H9 (cell line): ENCODE measurements at regions not wholly inside any gene's neighbourhood (a gene's known extent, or its start where the extent isn't known, plus 50 kb on each side); places are given as distances from the start of the nearest gene placed in this dataset.

Source experiments
- DNase-seq: peaks from one replicate; pipeline ENCODE4 v3.0.0-alpha.2; 2017
- H2AFZ ChIP-seq: one replicate; pipeline ENCODE4 v1.6.1; 2013; ENCODE audit warnings: mild to moderate bottlenecking, low read length, control low read depth, moderate library complexity
- H2AK5ac ChIP-seq: 2 replicates; pipeline ENCODE4 v1.6.1; 2013; ENCODE audit warnings: low read length, control low read depth, mixed read lengths; ENCODE audit not compliant: insufficient read length
- H2BK120ac ChIP-seq: one replicate; pipeline ENCODE4 v1.6.1; 2013; ENCODE audit warnings: low read depth, mild to moderate bottlenecking, low read length, control low read depth, inconsistent platforms; ENCODE audit not compliant: poor library complexity, severe bottlenecking
- H2BK12ac ChIP-seq: 2 replicates; pipeline ENCODE4 v1.6.1; 2013; ENCODE audit warnings: low read length, control low read depth, mixed read lengths, low read depth; ENCODE audit not compliant: insufficient read length
- H2BK15ac ChIP-seq: 2 replicates; pipeline ENCODE4 v1.6.1; 2013; ENCODE audit warnings: low read depth, low read length, control low read depth
- H2BK20ac ChIP-seq: one replicate; pipeline ENCODE4 v1.6.1; 2013; ENCODE audit warnings: low read depth, mild to moderate bottlenecking, low read length, control low read depth, inconsistent platforms; ENCODE audit not compliant: poor library complexity, severe bottlenecking
- H2BK5ac ChIP-seq: 2 replicates; pipeline ENCODE4 v1.6.1; 2013; ENCODE audit warnings: low read length, control low read depth, mixed read lengths; ENCODE audit not compliant: insufficient read length
- H3K14ac ChIP-seq: 2 replicates; pipeline ENCODE4 v1.6.1; 2013; ENCODE audit warnings: low read length, control low read depth; ENCODE audit not compliant: insufficient read depth
- H3K18ac ChIP-seq: 2 replicates; pipeline ENCODE4 v1.6.1; 2013; ENCODE audit warnings: low read depth, mild to moderate bottlenecking, mixed read lengths, low read length, control low read depth; ENCODE audit not compliant: insufficient read length
- H3K23ac ChIP-seq: 2 replicates; pipeline ENCODE4 v1.6.1; 2013; ENCODE audit warnings: low read length, control low read depth, mixed read lengths, low read depth; ENCODE audit not compliant: insufficient read length
- H3K23me2 ChIP-seq: 2 replicates; pipeline ENCODE4 v1.6.1; 2013; ENCODE audit warnings: low read depth, mild to moderate bottlenecking, mixed read lengths, low read length, control low read depth; ENCODE audit not compliant: insufficient read length, poor library complexity, severe bottlenecking
- H3K27ac ChIP-seq: 2 replicates; pipeline ENCODE4 v1.5.1; 2013; ENCODE audit warnings: low read length, control low read depth, mixed read lengths, low read depth; ENCODE audit not compliant: insufficient read length
- H3K27me3 ChIP-seq: 2 replicates; pipeline ENCODE4 v1.6.1; 2013; ENCODE audit warnings: low read length, control low read depth, inconsistent platforms; ENCODE audit not compliant: insufficient read depth
- H3K4ac ChIP-seq: 2 replicates; pipeline ENCODE4 v1.6.1; 2013; ENCODE audit warnings: low read depth, mild to moderate bottlenecking, control low read depth, inconsistent platforms, low read length, moderate library complexity
- H3K4me1 ChIP-seq: 2 replicates; pipeline ENCODE4 v1.6.1; 2013; ENCODE audit warnings: low read length, control low read depth, inconsistent platforms; ENCODE audit not compliant: insufficient read depth
- H3K4me2 ChIP-seq: 2 replicates; pipeline ENCODE4 v1.6.1; 2013; ENCODE audit warnings: low read length, control low read depth, mixed read lengths; ENCODE audit not compliant: insufficient read length, insufficient read depth
- H3K56ac ChIP-seq: 2 replicates; pipeline ENCODE4 v1.6.1; 2013; ENCODE audit warnings: low read depth, mild to moderate bottlenecking, mixed read lengths, low read length, control low read depth; ENCODE audit not compliant: insufficient read length
- H3K79me1 ChIP-seq: 2 replicates; pipeline ENCODE4 v1.6.1; 2013; ENCODE audit warnings: low read depth, mild to moderate bottlenecking, moderate library complexity, low read length, control low read depth, inconsistent platforms; ENCODE audit not compliant: insufficient read depth, poor library complexity, severe bottlenecking
- H3K79me2 ChIP-seq: 2 replicates; pipeline ENCODE4 v1.6.1; 2013; ENCODE audit warnings: low read length, control low read depth, inconsistent platforms; ENCODE audit not compliant: insufficient read depth
- H3K9ac ChIP-seq: 2 replicates; pipeline ENCODE4 v1.6.1; 2013; ENCODE audit warnings: low read length, control low read depth, mixed read lengths; ENCODE audit not compliant: insufficient read length; ENCODE audit errors: extremely low read depth
- H3K9me3 ChIP-seq: one replicate; pipeline ENCODE4 v1.6.1; 2013; ENCODE audit warnings: low read depth, low read length, inconsistent platforms; ENCODE audit not compliant: control insufficient read depth
- H3T11ph ChIP-seq: one replicate; pipeline ENCODE4 v1.6.1; 2013; ENCODE audit warnings: mild to moderate bottlenecking, low read length, control low read depth, inconsistent platforms
- H4K20me1 ChIP-seq: one replicate; pipeline ENCODE4 v1.6.1; 2013; ENCODE audit not compliant: control insufficient read depth, insufficient read length, insufficient read depth
- H4K5ac ChIP-seq: 2 replicates; pipeline ENCODE4 v1.6.1; 2013; ENCODE audit warnings: low read depth, mild to moderate bottlenecking, mixed read lengths, low read length, control low read depth; ENCODE audit not compliant: insufficient read length
- H4K8ac ChIP-seq: replicated peaks from 2 replicates; pipeline ENCODE4 v1.6.1; 2013; ENCODE audit warnings: low read length, control low read depth, mixed read lengths, low read depth; ENCODE audit not compliant: insufficient read length
- H4K91ac ChIP-seq: 2 replicates; pipeline ENCODE4 v1.6.1; 2013; ENCODE audit warnings: low read depth, mild to moderate bottlenecking, moderate library complexity, mixed read lengths, low read length, control low read depth; ENCODE audit not compliant: insufficient read length
- H3K27ac Mint-ChIP-seq, 3 experiments: 2 replicates in 2 of 3; 3 replicates in 1 of 3; pipeline ENCODE4 v1.8.0; 2020 to 2021; ENCODE audit warnings: mixed read lengths in 3 of 3, mild to moderate bottlenecking in 1 of 3, moderate library complexity in 1 of 3
- H3K27me3 Mint-ChIP-seq: 2 replicates; pipeline ENCODE4 v1.8.0; 2021; ENCODE audit warnings: low read depth, mild to moderate bottlenecking, moderate library complexity, mixed read lengths
- H3K36me3 Mint-ChIP-seq, 3 experiments: 2 replicates in 2 of 3; 3 replicates in 1 of 3; pipeline ENCODE4 v1.8.0; 2020 to 2021; ENCODE audit warnings: low read depth in 3 of 3, mixed read lengths in 3 of 3; ENCODE audit not compliant: insufficient read depth in 1 of 3
- H3K4me1 Mint-ChIP-seq, 2 experiments: 2 replicates each; pipeline ENCODE4 v1.8.0; 2020; ENCODE audit warnings: mixed read lengths in 2 of 2
- H3K4me3 Mint-ChIP-seq, 2 experiments: 2 replicates in 1 of 2; 3 replicates in 1 of 2; pipeline ENCODE4 v1.8.0; 2020 to 2021; ENCODE audit warnings: mild to moderate bottlenecking in 2 of 2, mixed read lengths in 2 of 2, moderate library complexity in 1 of 2
- H3K9me3 Mint-ChIP-seq, 2 experiments: 2 replicates in 1 of 2; 3 replicates in 1 of 2; pipeline ENCODE4 v1.8.0; 2020; ENCODE audit warnings: mild to moderate bottlenecking in 2 of 2, mixed read lengths in 2 of 2, moderate library complexity in 1 of 2
- TF ChIP-seq, protein P1 (sequence below): fragments of 200-600 bp; sonication (generic); conservative IDR thresholded peaks from 3 replicates; pipeline ENCODE4 v1.8.0; 2021; ENCODE audit warnings: antibody characterized with exemption, mild to moderate bottlenecking

GRCh38 chr4:11608992-11609391 is 180.3 kb upstream of the HS3ST1 start:
- Histone ChIP-seq H2AFZ (no peak overlapping the region), H3K4me1 (peaks cover 1% of the 10 kb centered on the region; the same call in 1 of the 2 replicates), H3K56ac (no peak overlapping the region), H3K9me3 (no peaks in the 10 kb centered on the region), H3K79me2 (no peaks in the 10 kb centered on the region), H3K27ac (no peak overlapping the region), H3K14ac (no peak overlapping the region), H3K9ac (no peak overlapping the region), H2BK120ac (no peak overlapping the region), H3K79me1 (no peaks in the 10 kb centered on the region), H2BK15ac (no peak overlapping the region), H3K4ac (no peak overlapping the region), H4K5ac (no peak overlapping the region), H3K18ac (no peak overlapping the region), H4K8ac (no peak overlapping the region), H3K27me3 (no peaks in the 10 kb centered on the region), H2AK5ac (no peak overlapping the region), H2BK20ac (no peak overlapping the region), H3K4me2 (no peak overlapping the region), H3K23me2 (no peaks in the 10 kb centered on the region), H2BK12ac (no peak overlapping the region), H3K23ac (no peak overlapping the region), H3T11ph (no peak overlapping the region), H4K91ac (no peak overlapping the region), H2BK5ac (no peak overlapping the region), H4K20me1 (no peaks in the 10 kb centered on the region)
- Mint-ChIP-seq H3K4me1 (peaks cover under 1 to 6% of the 10 kb centered on the region in 2 experiments), H3K36me3 (no peaks in the 10 kb centered on the region), H3K9me3 (no peaks in the 10 kb centered on the region), H3K27me3 (no peaks in the 10 kb centered on the region), H3K4me3 (no peak overlapping the region), H3K27ac (no peak overlapping the region)
- TF ChIP-seq, protein P1, sequence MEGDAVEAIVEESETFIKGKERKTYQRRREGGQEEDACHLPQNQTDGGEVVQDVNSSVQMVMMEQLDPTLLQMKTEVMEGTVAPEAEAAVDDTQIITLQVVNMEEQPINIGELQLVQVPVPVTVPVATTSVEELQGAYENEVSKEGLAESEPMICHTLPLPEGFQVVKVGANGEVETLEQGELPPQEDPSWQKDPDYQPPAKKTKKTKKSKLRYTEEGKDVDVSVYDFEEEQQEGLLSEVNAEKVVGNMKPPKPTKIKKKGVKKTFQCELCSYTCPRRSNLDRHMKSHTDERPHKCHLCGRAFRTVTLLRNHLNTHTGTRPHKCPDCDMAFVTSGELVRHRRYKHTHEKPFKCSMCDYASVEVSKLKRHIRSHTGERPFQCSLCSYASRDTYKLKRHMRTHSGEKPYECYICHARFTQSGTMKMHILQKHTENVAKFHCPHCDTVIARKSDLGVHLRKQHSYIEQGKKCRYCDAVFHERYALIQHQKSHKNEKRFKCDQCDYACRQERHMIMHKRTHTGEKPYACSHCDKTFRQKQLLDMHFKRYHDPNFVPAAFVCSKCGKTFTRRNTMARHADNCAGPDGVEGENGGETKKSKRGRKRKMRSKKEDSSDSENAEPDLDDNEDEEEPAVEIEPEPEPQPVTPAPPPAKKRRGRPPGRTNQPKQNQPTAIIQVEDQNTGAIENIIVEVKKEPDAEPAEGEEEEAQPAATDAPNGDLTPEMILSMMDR, result no peak
- no peak for DNase-seq
